DOHH2 (cell line): ENCODE measurements at regions not wholly inside any gene's neighbourhood (a gene's known extent, or its start where the extent isn't known, plus 50 kb on each side); places are given as distances from the start of the nearest gene placed in this dataset.

Source experiments
- H3F3A ChIP-seq: fragments of 200-600 bp; sonication (generic), shearing (Covaris generic); 2 replicates; pipeline ENCODE4 v1.6.0; 2016; ENCODE audit warnings: antibody characterized with exemption, mild to moderate bottlenecking; ENCODE audit not compliant: control insufficient read depth, insufficient read depth
- H3K27ac ChIP-seq: fragments of 200-600 bp; sonication (generic); 2 replicates; pipeline ENCODE4 v1.5.1; 2014; ENCODE audit warnings: low read depth, mild to moderate bottlenecking, low read length, moderate library complexity
- H3K27me3 ChIP-seq: fragments of 200-600 bp; sonication (generic); 2 replicates; pipeline ENCODE4 v1.6.1; 2014; ENCODE audit warnings: mild to moderate bottlenecking, low read length, mixed read lengths; ENCODE audit not compliant: control insufficient read depth
- H3K36me3 ChIP-seq: fragments of 200-600 bp; sonication (generic); 2 replicates; pipeline ENCODE4 v1.6.1; 2014; ENCODE audit warnings: mild to moderate bottlenecking, low read length, moderate library complexity, mixed read lengths; ENCODE audit not compliant: control insufficient read depth
- H3K4me1 ChIP-seq: fragments of 200-600 bp; sonication (generic); 2 replicates; pipeline ENCODE4 v1.6.1; 2014; ENCODE audit warnings: mild to moderate bottlenecking, low read length, mixed read lengths; ENCODE audit not compliant: control insufficient read depth
- H3K4me2 ChIP-seq: fragments of 200-600 bp; sonication (generic); 2 replicates; pipeline ENCODE4 v1.6.0; 2014; ENCODE audit warnings: mild to moderate bottlenecking, low read length, moderate library complexity
- H3K4me3 ChIP-seq: fragments of 200-600 bp; sonication (generic); 2 replicates; pipeline ENCODE4 v1.5.1; 2014; ENCODE audit warnings: mild to moderate bottlenecking, low read length, mixed read lengths
- H3K79me2 ChIP-seq: fragments of 200-600 bp; sonication (generic); 2 replicates; pipeline ENCODE4 v1.6.1; 2014; ENCODE audit warnings: mild to moderate bottlenecking, low read length, mixed read lengths; ENCODE audit not compliant: control insufficient read depth
- H3K9me2 ChIP-seq: fragments of 200-600 bp; sonication (generic); replicated peaks from 2 replicates; pipeline ENCODE4 v1.6.1; 2014; ENCODE audit warnings: mild to moderate bottlenecking, low read length, mixed read lengths; ENCODE audit not compliant: control insufficient read depth
- H3K9me3 ChIP-seq: fragments of 200-600 bp; sonication (generic); 2 replicates; pipeline ENCODE4 v1.6.1; 2014; ENCODE audit warnings: antibody characterized with exemption, low read length, mixed read lengths; ENCODE audit not compliant: control insufficient read depth, insufficient read depth
- H4K20me1 ChIP-seq: fragments of 200-600 bp; sonication (generic); 2 replicates; pipeline ENCODE4 v1.6.0; 2014; ENCODE audit warnings: low read depth, mild to moderate bottlenecking, antibody characterized with exemption, low read length, moderate library complexity; ENCODE audit not compliant: control insufficient read depth, insufficient read depth
- CTCF ChIP-seq: fragments of 200-600 bp; sonication (generic); IDR thresholded peaks from one replicate; pipeline ENCODE4 v1.5.1; 2014; ENCODE audit warnings: antibody characterized with exemption, mild to moderate bottlenecking, low read depth, low read length; ENCODE audit not compliant: poor library complexity, severe bottlenecking
- EZH2phosphoT487 ChIP-seq: fragments of 200-600 bp; sonication (generic); IDR thresholded peaks from 2 replicates; pipeline ENCODE4 v1.6.1; 2017; ENCODE audit warnings: borderline replicate concordance, mild to moderate bottlenecking, antibody characterized with exemption, low read length, moderate library complexity, mixed read lengths

DNA sequence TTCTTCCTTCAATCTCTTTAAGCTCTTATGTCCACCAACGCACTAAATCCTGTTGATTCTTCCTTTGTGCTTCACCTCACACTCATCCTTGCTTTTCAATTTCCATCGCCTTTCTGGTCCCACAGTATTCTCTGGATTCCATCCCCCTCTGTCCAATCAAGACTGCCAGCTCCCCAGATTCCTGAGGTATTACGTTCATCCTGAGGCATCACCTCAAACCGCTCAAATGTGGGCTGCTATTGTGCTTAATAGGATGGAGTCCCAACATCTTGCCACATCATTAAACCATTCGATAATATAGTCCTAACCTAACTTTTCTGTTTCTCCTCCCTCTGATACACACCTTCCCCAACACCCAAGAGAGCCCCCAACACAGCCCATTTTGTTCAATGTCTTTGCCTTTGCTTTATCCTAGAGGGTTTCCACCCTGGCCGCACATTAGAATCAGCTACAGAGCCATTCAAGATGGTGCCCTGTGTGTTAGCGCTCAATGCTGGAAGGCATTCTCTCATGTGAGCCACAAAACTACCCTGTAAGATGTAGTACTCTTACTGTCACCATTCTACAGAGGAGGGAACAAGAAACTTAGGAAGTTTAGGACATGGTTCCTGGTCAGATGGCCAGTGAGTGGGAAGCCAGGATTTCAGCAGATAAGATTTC is 79.5 kb upstream of the LEP start:
- H4K20me1 ChIP-seq, result no peaks in the 10 kb centered on the region
- H3K4me3 ChIP-seq, result no peak overlapping the region
- no peak overlapping the region for H3K27ac ChIP-seq
- no peaks in the 10 kb centered on the region for H3K9me2 ChIP-seq
- H3K27me3 ChIP-seq, result peaks cover 14% of the 10 kb centered on the region
- H3K9me3 ChIP-seq, result no peaks in the 10 kb centered on the region
- H3F3A ChIP-seq, result no peaks in the 10 kb centered on the region
- TF ChIP-seq EZH2phosphoT487, result no peak
- no peak for TF ChIP-seq CTCF
- peaks cover 3% of the 10 kb centered on the region for H3K4me1 ChIP-seq
- H3K4me2 ChIP-seq, result no peak overlapping the region
- H3K79me2 ChIP-seq, result no peaks in the 10 kb centered on the region
- no peaks in the 10 kb centered on the region for H3K36me3 ChIP-seq

DNA sequence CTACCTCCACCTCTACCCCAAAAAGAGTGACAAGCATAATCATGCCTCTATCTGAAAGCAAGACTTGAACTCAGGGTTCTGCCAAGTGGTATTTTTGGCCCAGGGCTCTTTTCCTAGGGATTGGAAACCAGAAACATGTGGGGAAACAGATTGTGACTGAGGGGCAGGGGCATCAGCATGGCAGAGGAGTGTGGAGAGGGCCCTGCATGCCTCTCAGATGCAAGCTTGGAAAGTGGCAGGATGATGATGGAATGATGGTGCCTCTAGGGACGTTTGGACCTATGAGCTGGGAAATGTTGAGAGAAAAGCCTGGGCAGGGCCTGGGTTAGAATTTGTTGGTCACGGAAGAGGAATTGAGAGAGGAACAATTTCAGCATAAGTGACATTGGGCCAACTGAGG is 78.4 kb upstream of the LEP start:
- Histone ChIP-seq H3K4me1 (peaks cover 12% of the 10 kb centered on the region), H3K4me3 (no peak overlapping the region), H3K27ac (no peak overlapping the region), H3K36me3 (no peaks in the 10 kb centered on the region), H3K27me3 (peaks cover 23% of the 10 kb centered on the region), H3K4me2 (no peak overlapping the region), H4K20me1 (no peaks in the 10 kb centered on the region), H3K79me2 (no peaks in the 10 kb centered on the region), H3F3A (no peaks in the 10 kb centered on the region), H3K9me3 (no peaks in the 10 kb centered on the region), H3K9me2 (no peaks in the 10 kb centered on the region)
- no peak for TF ChIP-seq CTCF
- no peak for TF ChIP-seq EZH2phosphoT487

- H3K4me1 ChIP-seq, result peaks cover 15% of the 10 kb centered on the region
- H3K4me3 ChIP-seq, result no peak overlapping the region
- H3K27ac ChIP-seq, result no peak overlapping the region
- no peaks in the 10 kb centered on the region for H3F3A ChIP-seq
- H3K9me2 ChIP-seq, result no peaks in the 10 kb centered on the region
- H3K4me2 ChIP-seq, result no peak overlapping the region
- TF ChIP-seq CTCF (no peak), EZH2phosphoT487 (no peak)
- H4K20me1 ChIP-seq, result no peaks in the 10 kb centered on the region
- H3K27me3 ChIP-seq, result peaks cover 31% of the 10 kb centered on the region
- H3K36me3 ChIP-seq, result no peaks in the 10 kb centered on the region
- no peaks in the 10 kb centered on the region for H3K79me2 ChIP-seq
- H3K9me3 ChIP-seq, result no peaks in the 10 kb centered on the region
Measured at GRCh38 chr7:128163473-128163872, 77.6 kb upstream of the LEP start.
